ENCODE measurements at regions not wholly inside any gene's neighbourhood (a gene's known extent, or its start where the extent isn't known, plus 50 kb on each side); places are given as distances from the start of the nearest gene placed in this dataset.

DNA sequence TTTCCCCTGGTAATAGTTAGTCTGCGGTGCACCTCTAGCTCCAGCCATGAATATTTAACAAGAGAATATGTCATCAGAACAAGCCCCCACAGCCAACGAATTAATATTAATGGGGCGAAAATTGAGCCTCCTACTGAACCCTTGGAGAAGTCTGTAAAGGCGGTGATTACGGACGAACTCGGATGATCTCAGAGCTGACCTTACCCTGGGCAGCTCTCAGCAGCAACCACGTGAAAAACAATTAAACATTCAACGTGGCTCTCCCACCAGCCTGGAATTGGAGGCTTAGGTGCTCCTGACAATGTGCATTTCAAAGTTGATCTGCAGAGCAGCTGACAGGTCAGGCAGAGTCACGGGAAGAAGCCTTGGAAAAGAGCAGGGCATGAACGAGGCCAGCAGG is 407.6 kb upstream of the MYT1L start:
- TF ChIP-seq, protein P1, sequence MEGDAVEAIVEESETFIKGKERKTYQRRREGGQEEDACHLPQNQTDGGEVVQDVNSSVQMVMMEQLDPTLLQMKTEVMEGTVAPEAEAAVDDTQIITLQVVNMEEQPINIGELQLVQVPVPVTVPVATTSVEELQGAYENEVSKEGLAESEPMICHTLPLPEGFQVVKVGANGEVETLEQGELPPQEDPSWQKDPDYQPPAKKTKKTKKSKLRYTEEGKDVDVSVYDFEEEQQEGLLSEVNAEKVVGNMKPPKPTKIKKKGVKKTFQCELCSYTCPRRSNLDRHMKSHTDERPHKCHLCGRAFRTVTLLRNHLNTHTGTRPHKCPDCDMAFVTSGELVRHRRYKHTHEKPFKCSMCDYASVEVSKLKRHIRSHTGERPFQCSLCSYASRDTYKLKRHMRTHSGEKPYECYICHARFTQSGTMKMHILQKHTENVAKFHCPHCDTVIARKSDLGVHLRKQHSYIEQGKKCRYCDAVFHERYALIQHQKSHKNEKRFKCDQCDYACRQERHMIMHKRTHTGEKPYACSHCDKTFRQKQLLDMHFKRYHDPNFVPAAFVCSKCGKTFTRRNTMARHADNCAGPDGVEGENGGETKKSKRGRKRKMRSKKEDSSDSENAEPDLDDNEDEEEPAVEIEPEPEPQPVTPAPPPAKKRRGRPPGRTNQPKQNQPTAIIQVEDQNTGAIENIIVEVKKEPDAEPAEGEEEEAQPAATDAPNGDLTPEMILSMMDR (IDR thresholded peaks at IDR 0.05; ENCODE audit: poor library complexity) = no peak
- TF ChIP-seq EZH2phosphoT487 (IDR thresholded peaks at IDR 0.05; ENCODE audit: low read depth, severe bottlenecking, unreplicated experiment) (no peak), EZH2 (IDR thresholded peaks at IDR 0.05; ENCODE audit: borderline replicate concordance) (no peak)
